SK-N-SH treated with all-trans-retinoic acid at 6 μM for 48 hours (cell line): ENCODE measurements at regions not wholly inside any gene's neighbourhood (a gene's known extent, or its start where the extent isn't known, plus 50 kb on each side); places are given as distances from the start of the nearest gene placed in this dataset.

ENCODE experiments used
- ATAC-seq: fragments of 200-7000 bp; cut with Tn5 transposase; 3 replicates; pipeline ENCODE4 v1.9.1; 2020; ENCODE audit warnings: mild to moderate bottlenecking, moderate library complexity
- CSDC2 ChIP-seq: fragments of 250-450 bp; sonication (Bioruptor Pico); IDR thresholded peaks from 2 replicates; pipeline ENCODE4 v1.5.0; 2020; ENCODE audit warnings: mild to moderate bottlenecking, moderate library complexity
- ESRRG ChIP-seq: fragments of 250-450 bp; sonication (Bioruptor Pico); IDR thresholded peaks from 2 replicates; pipeline ENCODE4 v1.6.1; 2021; ENCODE audit warnings: mild to moderate bottlenecking
- ISL1 ChIP-seq: fragments of 250-450 bp; sonication (Bioruptor Pico); IDR thresholded peaks from 2 replicates; pipeline ENCODE4 v2.1.2; 2022; ENCODE audit warnings: mild to moderate bottlenecking, moderate library complexity
- OSR1 ChIP-seq: fragments of 250-450 bp; sonication (Bioruptor Pico); IDR thresholded peaks from 2 replicates; pipeline ENCODE4 v1.8.0; 2022; ENCODE audit warnings: moderate library complexity, mild to moderate bottlenecking, inconsistent platforms
- PPARA ChIP-seq: fragments of 250-450 bp; sonication (Bioruptor Pico); IDR thresholded peaks from 2 replicates; pipeline ENCODE4 v1.5.0; 2020; ENCODE audit warnings: mild to moderate bottlenecking, borderline replicate concordance
- RARB ChIP-seq: fragments of 250-450 bp; sonication (Bioruptor Pico); IDR thresholded peaks from 2 replicates; pipeline ENCODE4 v1.8.0; 2021; ENCODE audit warnings: mild to moderate bottlenecking, moderate library complexity
- SNAI2 ChIP-seq: fragments of 250-450 bp; sonication (Bioruptor Pico); IDR thresholded peaks from 2 replicates; pipeline ENCODE4 v1.5.0; 2020; ENCODE audit warnings: mild to moderate bottlenecking, moderate library complexity
- TCF4 ChIP-seq: fragments of 250-450 bp; sonication (Bioruptor Pico); IDR thresholded peaks from 2 replicates; pipeline ENCODE4 v1.8.0; 2021; ENCODE audit warnings: mild to moderate bottlenecking, moderate library complexity, borderline replicate concordance
- TOX ChIP-seq: fragments of 250-450 bp; sonication (Bioruptor Pico); IDR thresholded peaks from 2 replicates; pipeline ENCODE4 v1.8.0; 2021; ENCODE audit warnings: mild to moderate bottlenecking, moderate library complexity, borderline replicate concordance
- ZC3H10 ChIP-seq: fragments of 250-450 bp; sonication (Bioruptor Pico); IDR thresholded peaks from 2 replicates; pipeline ENCODE4 v1.5.1; 2021; ENCODE audit warnings: mild to moderate bottlenecking, moderate library complexity
- ZFP3 ChIP-seq: fragments of 250-450 bp; sonication (Bioruptor Pico); IDR thresholded peaks from 2 replicates; pipeline ENCODE4 v1.5.0; 2020; ENCODE audit warnings: mild to moderate bottlenecking, moderate library complexity
- ZFP30 ChIP-seq: fragments of 450-650 bp; formaldehyde crosslinking; IDR thresholded peaks from 2 replicates; pipeline ENCODE4 v1.5.0; 2022; ENCODE audit warnings: mild to moderate bottlenecking, moderate library complexity
- ZNF565 ChIP-seq: fragments of 450-650 bp; formaldehyde crosslinking; conservative IDR thresholded peaks from 2 replicates; pipeline ENCODE4 v1.5.0; 2020; ENCODE audit warnings: low read depth, mild to moderate bottlenecking, moderate library complexity
- ZNF70 ChIP-seq: fragments of 450-650 bp; formaldehyde crosslinking; IDR thresholded peaks from 2 replicates; pipeline ENCODE4 v1.5.0; 2020; ENCODE audit warnings: mild to moderate bottlenecking, moderate library complexity
- ZNF8 ChIP-seq: fragments of 450-650 bp; formaldehyde crosslinking; IDR thresholded peaks from 2 replicates; pipeline ENCODE4 v1.5.0; 2020; ENCODE audit warnings: mild to moderate bottlenecking, moderate library complexity
- TF ChIP-seq, protein P1 (sequence below): fragments of 250-450 bp; sonication (Bioruptor Pico); IDR thresholded peaks from 2 replicates; pipeline ENCODE4 v1.8.0; 2021; ENCODE audit warnings: low read depth, mild to moderate bottlenecking, moderate library complexity, borderline replicate concordance
- TF ChIP-seq, protein P2 (sequence below): fragments of 250-450 bp; sonication (Bioruptor Pico); IDR thresholded peaks from 2 replicates; pipeline ENCODE4 v1.5.0; 2020; ENCODE audit warnings: mild to moderate bottlenecking, moderate library complexity
- TF ChIP-seq, protein P3 (sequence below): fragments of 250-450 bp; sonication (Bioruptor Pico); IDR thresholded peaks from 2 replicates; pipeline ENCODE4 v1.5.1; 2020; ENCODE audit warnings: low read depth, mild to moderate bottlenecking, moderate library complexity
- TF ChIP-seq, protein P4 (sequence below): fragments of 250-450 bp; sonication (Bioruptor Pico); IDR thresholded peaks from 2 replicates; pipeline ENCODE4 v1.5.1; 2021; ENCODE audit warnings: mild to moderate bottlenecking, moderate library complexity
- TF ChIP-seq, protein P5 (sequence below): fragments of 250-450 bp; sonication (Bioruptor Pico); IDR thresholded peaks from 2 replicates; pipeline ENCODE4 v1.8.0; 2020; ENCODE audit warnings: mild to moderate bottlenecking, moderate library complexity, borderline replicate concordance

DNA sequence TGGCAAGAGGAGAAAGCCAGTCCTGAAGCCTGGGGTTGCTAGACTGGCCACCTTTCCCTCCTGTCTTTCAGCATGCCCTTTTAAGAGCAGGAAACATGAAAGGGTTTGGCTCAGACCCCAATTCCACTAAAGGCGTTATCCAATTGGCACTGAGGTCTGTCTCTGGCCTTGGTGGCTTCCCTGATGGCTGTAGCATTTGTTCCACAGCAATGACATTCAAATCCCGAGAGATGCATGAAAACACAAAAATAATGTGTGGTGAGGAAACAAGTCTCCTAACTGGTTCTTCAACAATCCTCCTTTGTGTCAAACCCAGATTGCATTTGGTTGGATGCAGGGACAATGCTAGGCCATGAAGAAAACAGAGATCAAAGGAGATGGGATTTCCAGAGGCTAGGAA, 56.5 kb upstream of the ADTRP start:
- no peak for ATAC-seq
- no peak for TF ChIP-seq RARB (CRISPR knock-in tag)
- no peak for TF ChIP-seq OSR1 (CRISPR knock-in tag)
- TF ChIP-seq ZNF70: no peak
- TF ChIP-seq PPARA (CRISPR knock-in tag): no peak
- TF ChIP-seq TCF4: no peak
- TF ChIP-seq, protein P1, sequence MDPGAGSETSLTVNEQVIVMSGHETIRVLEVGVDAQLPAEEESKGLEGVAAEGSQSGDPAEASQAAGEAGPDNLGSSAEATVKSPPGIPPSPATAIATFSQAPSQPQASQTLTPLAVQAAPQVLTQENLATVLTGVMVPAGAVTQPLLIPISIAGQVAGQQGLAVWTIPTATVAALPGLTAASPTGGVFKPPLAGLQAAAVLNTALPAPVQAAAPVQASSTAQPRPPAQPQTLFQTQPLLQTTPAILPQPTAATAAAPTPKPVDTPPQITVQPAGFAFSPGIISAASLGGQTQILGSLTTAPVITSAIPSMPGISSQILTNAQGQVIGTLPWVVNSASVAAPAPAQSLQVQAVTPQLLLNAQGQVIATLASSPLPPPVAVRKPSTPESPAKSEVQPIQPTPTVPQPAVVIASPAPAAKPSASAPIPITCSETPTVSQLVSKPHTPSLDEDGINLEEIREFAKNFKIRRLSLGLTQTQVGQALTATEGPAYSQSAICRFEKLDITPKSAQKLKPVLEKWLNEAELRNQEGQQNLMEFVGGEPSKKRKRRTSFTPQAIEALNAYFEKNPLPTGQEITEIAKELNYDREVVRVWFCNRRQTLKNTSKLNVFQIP (CRISPR knock-in tag): no peak
- TF ChIP-seq, protein P2, sequence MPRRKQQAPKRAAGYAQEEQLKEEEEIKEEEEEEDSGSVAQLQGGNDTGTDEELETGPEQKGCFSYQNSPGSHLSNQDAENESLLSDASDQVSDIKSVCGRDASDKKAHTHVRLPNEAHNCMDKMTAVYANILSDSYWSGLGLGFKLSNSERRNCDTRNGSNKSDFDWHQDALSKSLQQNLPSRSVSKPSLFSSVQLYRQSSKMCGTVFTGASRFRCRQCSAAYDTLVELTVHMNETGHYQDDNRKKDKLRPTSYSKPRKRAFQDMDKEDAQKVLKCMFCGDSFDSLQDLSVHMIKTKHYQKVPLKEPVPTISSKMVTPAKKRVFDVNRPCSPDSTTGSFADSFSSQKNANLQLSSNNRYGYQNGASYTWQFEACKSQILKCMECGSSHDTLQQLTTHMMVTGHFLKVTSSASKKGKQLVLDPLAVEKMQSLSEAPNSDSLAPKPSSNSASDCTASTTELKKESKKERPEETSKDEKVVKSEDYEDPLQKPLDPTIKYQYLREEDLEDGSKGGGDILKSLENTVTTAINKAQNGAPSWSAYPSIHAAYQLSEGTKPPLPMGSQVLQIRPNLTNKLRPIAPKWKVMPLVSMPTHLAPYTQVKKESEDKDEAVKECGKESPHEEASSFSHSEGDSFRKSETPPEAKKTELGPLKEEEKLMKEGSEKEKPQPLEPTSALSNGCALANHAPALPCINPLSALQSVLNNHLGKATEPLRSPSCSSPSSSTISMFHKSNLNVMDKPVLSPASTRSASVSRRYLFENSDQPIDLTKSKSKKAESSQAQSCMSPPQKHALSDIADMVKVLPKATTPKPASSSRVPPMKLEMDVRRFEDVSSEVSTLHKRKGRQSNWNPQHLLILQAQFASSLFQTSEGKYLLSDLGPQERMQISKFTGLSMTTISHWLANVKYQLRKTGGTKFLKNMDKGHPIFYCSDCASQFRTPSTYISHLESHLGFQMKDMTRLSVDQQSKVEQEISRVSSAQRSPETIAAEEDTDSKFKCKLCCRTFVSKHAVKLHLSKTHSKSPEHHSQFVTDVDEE: no peak
- TF ChIP-seq ZNF565 (CRISPR knock-in tag): no peak
- TF ChIP-seq TOX: no peak
- TF ChIP-seq, protein P3, sequence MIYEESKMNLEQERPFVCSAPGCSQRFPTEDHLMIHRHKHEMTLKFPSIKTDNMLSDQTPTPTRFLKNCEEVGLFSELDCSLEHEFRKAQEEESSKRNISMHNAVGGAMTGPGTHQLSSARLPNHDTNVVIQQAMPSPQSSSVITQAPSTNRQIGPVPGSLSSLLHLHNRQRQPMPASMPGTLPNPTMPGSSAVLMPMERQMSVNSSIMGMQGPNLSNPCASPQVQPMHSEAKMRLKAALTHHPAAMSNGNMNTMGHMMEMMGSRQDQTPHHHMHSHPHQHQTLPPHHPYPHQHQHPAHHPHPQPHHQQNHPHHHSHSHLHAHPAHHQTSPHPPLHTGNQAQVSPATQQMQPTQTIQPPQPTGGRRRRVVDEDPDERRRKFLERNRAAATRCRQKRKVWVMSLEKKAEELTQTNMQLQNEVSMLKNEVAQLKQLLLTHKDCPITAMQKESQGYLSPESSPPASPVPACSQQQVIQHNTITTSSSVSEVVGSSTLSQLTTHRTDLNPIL (CRISPR knock-in tag): no peak
- TF ChIP-seq ZNF8 (CRISPR knock-in tag): no peak
- TF ChIP-seq ZC3H10: no peak
- TF ChIP-seq ZFP30 (CRISPR knock-in tag): no peak
- no peak for TF ChIP-seq ZFP3
- TF ChIP-seq, protein P4, sequence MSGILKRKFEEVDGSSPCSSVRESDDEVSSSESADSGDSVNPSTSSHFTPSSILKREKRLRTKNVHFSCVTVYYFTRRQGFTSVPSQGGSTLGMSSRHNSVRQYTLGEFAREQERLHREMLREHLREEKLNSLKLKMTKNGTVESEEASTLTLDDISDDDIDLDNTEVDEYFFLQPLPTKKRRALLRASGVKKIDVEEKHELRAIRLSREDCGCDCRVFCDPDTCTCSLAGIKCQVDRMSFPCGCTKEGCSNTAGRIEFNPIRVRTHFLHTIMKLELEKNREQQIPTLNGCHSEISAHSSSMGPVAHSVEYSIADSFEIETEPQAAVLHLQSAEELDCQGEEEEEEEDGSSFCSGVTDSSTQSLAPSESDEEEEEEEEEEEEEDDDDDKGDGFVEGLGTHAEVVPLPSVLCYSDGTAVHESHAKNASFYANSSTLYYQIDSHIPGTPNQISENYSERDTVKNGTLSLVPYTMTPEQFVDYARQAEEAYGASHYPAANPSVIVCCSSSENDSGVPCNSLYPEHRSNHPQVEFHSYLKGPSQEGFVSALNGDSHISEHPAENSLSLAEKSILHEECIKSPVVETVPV: no peak
- TF ChIP-seq CSDC2 (CRISPR knock-in tag): no peak
- TF ChIP-seq, all 23 proteins: peak for 0

DNA sequence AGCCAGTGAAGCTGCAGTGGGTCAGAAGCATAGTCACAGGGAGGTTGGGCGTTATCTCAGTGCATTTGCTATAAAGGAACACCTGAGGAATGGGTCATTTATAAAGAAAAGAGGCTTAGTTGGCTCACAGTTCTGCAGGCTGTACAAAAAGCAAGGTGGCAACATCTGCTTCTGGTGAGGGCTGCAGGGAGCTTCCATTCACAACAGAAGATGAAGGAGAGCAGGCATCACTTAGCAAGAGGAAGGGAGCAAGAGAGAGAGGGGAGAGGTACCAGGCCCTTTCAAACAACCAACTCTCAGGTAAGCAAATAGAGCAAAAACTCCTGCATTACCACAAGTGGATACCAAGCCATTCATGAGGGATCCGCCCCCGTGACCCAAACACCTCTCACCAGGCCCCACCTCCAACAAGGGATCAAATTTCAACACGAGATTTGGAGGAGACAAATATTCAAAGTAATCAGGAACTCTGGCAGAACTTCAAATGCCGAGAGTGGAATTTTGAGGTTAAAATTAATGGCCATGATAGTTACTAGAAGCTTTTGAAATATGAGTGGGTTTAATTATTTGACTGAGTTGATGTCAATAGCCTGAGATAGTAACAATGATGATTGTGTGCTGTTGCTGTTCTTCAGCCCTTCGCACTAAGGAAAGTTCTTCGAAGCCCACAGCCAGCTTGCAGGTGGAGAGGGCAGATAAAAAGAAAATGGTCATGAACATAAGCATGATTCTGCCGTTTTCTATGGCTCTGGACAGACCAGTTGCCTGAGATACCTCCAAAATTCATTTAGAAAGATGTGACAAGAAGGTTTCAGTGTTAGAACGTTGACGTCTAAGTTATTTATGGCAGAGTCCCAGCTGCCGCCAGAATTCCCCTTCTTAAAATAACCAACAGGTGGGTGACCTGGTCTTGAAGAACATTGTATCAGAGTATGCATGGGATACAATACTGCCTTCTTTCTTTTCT, 55.3 kb upstream of the ADTRP start:
- ATAC-seq: no peak
- TF ChIP-seq SNAI2 (no peak), RARB (CRISPR knock-in tag) (no peak), ZNF565 (CRISPR knock-in tag) (no peak), PPARA (CRISPR knock-in tag) (no peak), ESRRG (no peak), TOX (no peak), CSDC2 (CRISPR knock-in tag) (no peak), ISL1 (CRISPR knock-in tag) (no peak), ZNF70 (no peak)
- TF ChIP-seq, protein P1 (CRISPR knock-in tag): no peak
- TF ChIP-seq, protein P5, sequence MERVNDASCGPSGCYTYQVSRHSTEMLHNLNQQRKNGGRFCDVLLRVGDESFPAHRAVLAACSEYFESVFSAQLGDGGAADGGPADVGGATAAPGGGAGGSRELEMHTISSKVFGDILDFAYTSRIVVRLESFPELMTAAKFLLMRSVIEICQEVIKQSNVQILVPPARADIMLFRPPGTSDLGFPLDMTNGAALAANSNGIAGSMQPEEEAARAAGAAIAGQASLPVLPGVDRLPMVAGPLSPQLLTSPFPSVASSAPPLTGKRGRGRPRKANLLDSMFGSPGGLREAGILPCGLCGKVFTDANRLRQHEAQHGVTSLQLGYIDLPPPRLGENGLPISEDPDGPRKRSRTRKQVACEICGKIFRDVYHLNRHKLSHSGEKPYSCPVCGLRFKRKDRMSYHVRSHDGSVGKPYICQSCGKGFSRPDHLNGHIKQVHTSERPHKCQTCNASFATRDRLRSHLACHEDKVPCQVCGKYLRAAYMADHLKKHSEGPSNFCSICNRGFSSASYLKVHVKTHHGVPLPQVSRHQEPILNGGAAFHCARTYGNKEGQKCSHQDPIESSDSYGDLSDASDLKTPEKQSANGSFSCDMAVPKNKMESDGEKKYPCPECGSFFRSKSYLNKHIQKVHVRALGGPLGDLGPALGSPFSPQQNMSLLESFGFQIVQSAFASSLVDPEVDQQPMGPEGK (CRISPR knock-in tag): no peak
- TF ChIP-seq, protein P4: no peak
- TF ChIP-seq, protein P2: no peak
- TF ChIP-seq, protein P3 (CRISPR knock-in tag): no peak
